ENCODE measurements at regions not wholly inside any gene's neighbourhood (a gene's known extent, or its start where the extent isn't known, plus 50 kb on each side); places are given as distances from the start of the nearest gene placed in this dataset.

- no peak for TF ChIP-seq CTCF (IDR thresholded peaks at IDR 0.05; ENCODE audit: low read length)
- TF ChIP-seq EZH2 (IDR thresholded peaks at IDR 0.05; ENCODE audit: borderline replicate concordance, low read length), result no peak
Observed at GRCh38 chr2:215775106-215775505, 238.2 kb downstream of the MREG start.
